ENCODE measurements at regions not wholly inside any gene's neighbourhood (a gene's known extent, or its start where the extent isn't known, plus 50 kb on each side); places are given as distances from the start of the nearest gene placed in this dataset.

DNA sequence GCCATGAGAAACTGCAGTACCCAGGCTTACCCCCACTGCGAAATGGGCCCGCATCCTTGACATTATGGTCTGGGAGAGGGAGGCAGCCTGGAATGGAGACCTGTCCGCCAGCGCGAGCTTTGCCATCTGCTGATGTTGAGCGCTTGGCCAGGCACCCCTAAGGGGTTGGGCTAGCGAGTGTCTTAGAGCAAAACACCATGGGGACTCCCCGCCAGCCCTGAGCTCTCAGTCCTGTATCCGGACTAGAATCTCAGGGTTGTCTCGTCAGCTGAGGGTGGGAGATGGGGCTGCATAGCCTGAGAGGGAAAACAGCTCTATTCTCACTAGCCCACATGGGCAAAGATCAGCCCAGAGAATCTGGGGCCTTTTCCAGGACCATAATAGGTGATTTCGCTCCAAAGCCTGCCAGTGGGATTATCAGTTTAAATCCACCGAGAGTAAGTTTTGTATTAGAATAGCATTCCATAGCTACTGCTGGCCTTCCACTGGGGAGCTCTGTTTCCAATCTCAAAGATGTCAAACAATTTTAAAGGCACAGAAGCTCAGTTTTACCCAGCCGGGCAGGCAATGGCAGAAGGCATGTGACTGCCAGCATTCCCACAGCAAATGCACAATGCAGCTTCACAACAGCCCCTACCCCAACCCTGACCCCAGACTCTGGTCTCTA, 167.5 kb upstream of the TPM1 start:
- TF ChIP-seq, protein P1, sequence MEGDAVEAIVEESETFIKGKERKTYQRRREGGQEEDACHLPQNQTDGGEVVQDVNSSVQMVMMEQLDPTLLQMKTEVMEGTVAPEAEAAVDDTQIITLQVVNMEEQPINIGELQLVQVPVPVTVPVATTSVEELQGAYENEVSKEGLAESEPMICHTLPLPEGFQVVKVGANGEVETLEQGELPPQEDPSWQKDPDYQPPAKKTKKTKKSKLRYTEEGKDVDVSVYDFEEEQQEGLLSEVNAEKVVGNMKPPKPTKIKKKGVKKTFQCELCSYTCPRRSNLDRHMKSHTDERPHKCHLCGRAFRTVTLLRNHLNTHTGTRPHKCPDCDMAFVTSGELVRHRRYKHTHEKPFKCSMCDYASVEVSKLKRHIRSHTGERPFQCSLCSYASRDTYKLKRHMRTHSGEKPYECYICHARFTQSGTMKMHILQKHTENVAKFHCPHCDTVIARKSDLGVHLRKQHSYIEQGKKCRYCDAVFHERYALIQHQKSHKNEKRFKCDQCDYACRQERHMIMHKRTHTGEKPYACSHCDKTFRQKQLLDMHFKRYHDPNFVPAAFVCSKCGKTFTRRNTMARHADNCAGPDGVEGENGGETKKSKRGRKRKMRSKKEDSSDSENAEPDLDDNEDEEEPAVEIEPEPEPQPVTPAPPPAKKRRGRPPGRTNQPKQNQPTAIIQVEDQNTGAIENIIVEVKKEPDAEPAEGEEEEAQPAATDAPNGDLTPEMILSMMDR (IDR thresholded peaks at IDR 0.05) = no peak
- TF ChIP-seq POLR2A (IDR thresholded peaks at IDR 0.05) = no peak
- TF ChIP-seq POLR2AphosphoS5 (IDR thresholded peaks at IDR 0.05; ENCODE audit: insufficient read depth in 1 of 2, low read depth in 1 of 2) = no peak
